ENCODE measurements at regions not wholly inside any gene's neighbourhood (a gene's known extent, or its start where the extent isn't known, plus 50 kb on each side); places are given as distances from the start of the nearest gene placed in this dataset.

DNA sequence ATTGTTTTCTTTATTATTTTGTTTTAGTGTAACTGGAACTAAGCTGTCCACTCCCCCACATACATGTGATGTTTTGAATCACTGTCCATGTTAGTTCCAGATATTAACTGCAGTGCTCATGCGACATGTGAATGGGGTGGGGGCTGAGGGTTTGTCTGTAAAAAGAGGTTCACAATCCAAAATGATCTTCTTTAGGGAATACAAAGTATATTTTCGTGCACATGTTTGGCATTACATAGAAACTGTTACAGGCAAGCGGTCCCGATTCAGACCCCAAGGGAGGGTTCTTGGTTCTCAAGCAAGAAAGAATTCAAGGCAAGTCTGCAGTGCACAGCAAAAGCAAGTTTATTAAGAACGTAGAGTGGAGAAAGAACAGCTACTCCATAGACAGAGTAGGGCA, 296.5 kb upstream of the CLNK start:
- TF ChIP-seq POLR2A (IDR thresholded peaks at IDR 0.05) = no peak
- TF ChIP-seq, protein P1, sequence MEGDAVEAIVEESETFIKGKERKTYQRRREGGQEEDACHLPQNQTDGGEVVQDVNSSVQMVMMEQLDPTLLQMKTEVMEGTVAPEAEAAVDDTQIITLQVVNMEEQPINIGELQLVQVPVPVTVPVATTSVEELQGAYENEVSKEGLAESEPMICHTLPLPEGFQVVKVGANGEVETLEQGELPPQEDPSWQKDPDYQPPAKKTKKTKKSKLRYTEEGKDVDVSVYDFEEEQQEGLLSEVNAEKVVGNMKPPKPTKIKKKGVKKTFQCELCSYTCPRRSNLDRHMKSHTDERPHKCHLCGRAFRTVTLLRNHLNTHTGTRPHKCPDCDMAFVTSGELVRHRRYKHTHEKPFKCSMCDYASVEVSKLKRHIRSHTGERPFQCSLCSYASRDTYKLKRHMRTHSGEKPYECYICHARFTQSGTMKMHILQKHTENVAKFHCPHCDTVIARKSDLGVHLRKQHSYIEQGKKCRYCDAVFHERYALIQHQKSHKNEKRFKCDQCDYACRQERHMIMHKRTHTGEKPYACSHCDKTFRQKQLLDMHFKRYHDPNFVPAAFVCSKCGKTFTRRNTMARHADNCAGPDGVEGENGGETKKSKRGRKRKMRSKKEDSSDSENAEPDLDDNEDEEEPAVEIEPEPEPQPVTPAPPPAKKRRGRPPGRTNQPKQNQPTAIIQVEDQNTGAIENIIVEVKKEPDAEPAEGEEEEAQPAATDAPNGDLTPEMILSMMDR (IDR thresholded peaks at IDR 0.05 in 4 of 5, conservative IDR thresholded peaks at IDR 0.05 in 1 of 5) = no peak

All from gastrocnemius medialis (tissue), 4 donors.